WERI-Rb-1 (cell line): ENCODE measurements at regions not wholly inside any gene's neighbourhood (a gene's known extent, or its start where the extent isn't known, plus 50 kb on each side); places are given as distances from the start of the nearest gene placed in this dataset.

Source experiments
- DNase-seq: peaks from one replicate; pipeline ENCODE4 v3.0.0-alpha.2; 2020
- H3K27ac ChIP-seq: fragments of 250-450 bp; sonication (Bioruptor Pico); 2 replicates; pipeline ENCODE4 v1.5.1; 2020; ENCODE audit warnings: mild to moderate bottlenecking, moderate library complexity
- H3K27me3 ChIP-seq: fragments of 250-450 bp; sonication (Bioruptor Pico); 2 replicates; pipeline ENCODE4 v1.5.1; 2021; ENCODE audit warnings: mild to moderate bottlenecking, low read depth, moderate library complexity; ENCODE audit not compliant: insufficient read depth, severe bottlenecking
- H3K36me3 ChIP-seq: fragments of 250-450 bp; sonication (Bioruptor Pico); 2 replicates; pipeline ENCODE4 v1.5.1; 2020; ENCODE audit warnings: mild to moderate bottlenecking, moderate library complexity
- H3K4me3 ChIP-seq: 2 replicates; pipeline ENCODE4 v1.5.1; 2011; ENCODE audit warnings: low read depth, mild to moderate bottlenecking, control low read depth, low read length
- H3K9me3 ChIP-seq: fragments of 250-450 bp; sonication (Bioruptor Pico); 2 replicates; pipeline ENCODE4 v1.5.1; 2021; ENCODE audit warnings: mild to moderate bottlenecking, moderate library complexity; ENCODE audit not compliant: severe bottlenecking
- CTCF ChIP-seq: IDR thresholded peaks from 2 replicates; pipeline ENCODE4 v1.5.1; 2011; ENCODE audit warnings: low read depth, mild to moderate bottlenecking, control low read depth, inconsistent platforms, low read length

- Histone ChIP-seq H3K27me3 (no peaks in the 10 kb centered on the region), H3K4me3 (no peak overlapping the region), H3K9me3 (no peaks in the 10 kb centered on the region), H3K27ac (no peak overlapping the region), H3K36me3 (no peaks in the 10 kb centered on the region)
- TF ChIP-seq CTCF, result no peak
- DNase-seq, result no peak
Observed at GRCh38 chr5:57538341-57538955, 55.8 kb upstream of the ACTBL2 start.

GRCh38 chr5:57537811-57538210 lies 55.2 kb upstream of the ACTBL2 start:
- no peak overlapping the region for H3K27ac ChIP-seq
- DNase-seq, result no peak

GRCh38 chr5:57532513-57533497 lies 50.2 kb upstream of the ACTBL2 start:
- Histone ChIP-seq H3K4me3 (no peak overlapping the region), H3K27me3 (no peaks in the 10 kb centered on the region), H3K9me3 (no peaks in the 10 kb centered on the region), H3K36me3 (no peaks in the 10 kb centered on the region), H3K27ac (no peak overlapping the region)
- no peak for DNase-seq
- TF ChIP-seq CTCF, result no peak

More at GRCh38 chr5:57537811-57538210, 55.2 kb upstream of the ACTBL2 start:
- H3K9me3 ChIP-seq, result no peaks in the 10 kb centered on the region
- H3K27me3 ChIP-seq, result no peaks in the 10 kb centered on the region
- TF ChIP-seq CTCF, result no peak
- no peak overlapping the region for H3K4me3 ChIP-seq
- no peaks in the 10 kb centered on the region for H3K36me3 ChIP-seq
